Neutrophil (primary cell): ENCODE measurements at regions not wholly inside any gene's neighbourhood (a gene's known extent, or its start where the extent isn't known, plus 50 kb on each side); places are given as distances from the start of the nearest gene placed in this dataset.

ENCODE experiments used
- H3K27ac ChIP-seq: fragments of 200-600 bp; sonication (generic); 2 replicates; pipeline ENCODE4 v1.5.1; 2016; ENCODE audit warnings: mild to moderate bottlenecking, moderate library complexity
- H3K27me3 ChIP-seq: fragments of 200-600 bp; sonication (generic); 2 replicates; pipeline ENCODE4 v1.6.0; 2016; ENCODE audit warnings: mild to moderate bottlenecking
- H3K36me3 ChIP-seq: fragments of 200-600 bp; sonication (generic); 2 replicates; pipeline ENCODE4 v1.5.1; 2017
- H3K4me1 ChIP-seq, 2 experiments: fragments of 200-600 bp in 1 of 2; sonication (generic) in 1 of 2; 1 replicate in 1 of 2; 2 replicates in 1 of 2; pipeline versions ENCODE4 v1.5.1 to v1.6.1; 2013 to 2016; ENCODE audit warnings: low read depth in 1 of 2, low read length in 1 of 2, mild to moderate bottlenecking in 1 of 2, moderate library complexity in 1 of 2; ENCODE audit not compliant: control insufficient read depth in 1 of 2, insufficient read depth in 1 of 2
- H3K4me3 ChIP-seq, 2 experiments: fragments of 200-600 bp in 1 of 2; sonication (generic) in 1 of 2; 1 replicate in 1 of 2; 2 replicates in 1 of 2; pipeline ENCODE4 v1.5.1; 2013 to 2016; ENCODE audit warnings: low read depth in 1 of 2, low read length in 1 of 2, mild to moderate bottlenecking in 1 of 2, moderate library complexity in 1 of 2
- H3K9me3 ChIP-seq: fragments of 200-600 bp; sonication (generic); 2 replicates; pipeline ENCODE4 v1.5.1; 2016
- CTCF ChIP-seq: fragments of 200-600 bp; sonication (generic); IDR thresholded peaks from 2 replicates; pipeline ENCODE4 v1.5.1; 2016; ENCODE audit warnings: antibody characterized with exemption

DNA sequence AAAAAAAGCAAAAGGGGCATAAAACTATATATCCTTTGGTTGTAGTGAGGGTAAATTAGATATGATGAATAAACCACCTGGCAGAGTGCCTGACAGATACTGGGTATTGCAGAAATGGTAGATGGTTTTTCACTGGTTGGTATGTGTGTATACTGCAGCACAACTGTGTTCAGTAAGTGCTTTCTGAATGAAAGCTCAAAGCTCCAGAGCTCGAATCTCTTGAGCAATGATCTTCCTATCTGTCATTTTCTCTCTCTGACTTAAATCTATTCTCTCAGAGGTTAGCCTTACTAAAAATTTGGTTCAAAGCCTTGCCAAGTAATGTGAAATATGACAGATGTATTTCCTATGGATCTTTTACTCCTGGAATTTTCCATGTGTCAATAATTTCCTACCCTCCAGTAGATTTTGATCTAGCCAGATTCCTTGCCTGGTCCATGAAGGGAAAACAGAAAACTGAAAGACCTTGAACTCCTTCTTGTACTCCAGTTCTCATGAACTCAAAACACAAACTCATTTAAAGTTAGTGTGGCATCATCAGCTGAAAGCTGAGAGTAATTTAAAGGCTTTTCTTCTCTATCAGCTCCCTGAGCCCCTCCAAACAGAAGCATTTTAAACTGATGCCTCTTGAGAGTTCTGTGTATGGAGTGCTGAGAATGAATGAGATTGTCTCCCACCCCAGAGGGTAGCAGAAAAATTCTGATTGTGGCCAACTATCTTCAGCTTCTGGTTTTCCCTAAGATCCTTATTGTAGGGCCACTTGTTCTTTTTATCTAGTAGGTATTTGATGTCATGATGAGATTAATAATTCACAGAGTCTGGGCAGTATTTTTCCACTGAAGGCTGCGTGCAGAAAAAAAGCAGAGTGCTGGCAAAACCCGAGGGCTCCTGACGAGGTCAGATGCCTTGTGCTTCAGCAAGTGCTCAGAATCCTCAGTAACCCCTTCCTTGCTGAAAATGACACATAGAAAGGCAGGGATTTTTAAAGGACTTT, 363.4 kb upstream of the BOD1L1 start:
- no peaks in the 10 kb centered on the region for H3K27me3 ChIP-seq
- no peaks in the 10 kb centered on the region for H3K4me1 ChIP-seq
- TF ChIP-seq CTCF = no peak
- no peak overlapping the region for H3K27ac ChIP-seq
- no peaks in the 10 kb centered on the region for H3K9me3 ChIP-seq
- no peaks in the 10 kb centered on the region for H3K36me3 ChIP-seq
- no peak overlapping the region for H3K4me3 ChIP-seq

DNA sequence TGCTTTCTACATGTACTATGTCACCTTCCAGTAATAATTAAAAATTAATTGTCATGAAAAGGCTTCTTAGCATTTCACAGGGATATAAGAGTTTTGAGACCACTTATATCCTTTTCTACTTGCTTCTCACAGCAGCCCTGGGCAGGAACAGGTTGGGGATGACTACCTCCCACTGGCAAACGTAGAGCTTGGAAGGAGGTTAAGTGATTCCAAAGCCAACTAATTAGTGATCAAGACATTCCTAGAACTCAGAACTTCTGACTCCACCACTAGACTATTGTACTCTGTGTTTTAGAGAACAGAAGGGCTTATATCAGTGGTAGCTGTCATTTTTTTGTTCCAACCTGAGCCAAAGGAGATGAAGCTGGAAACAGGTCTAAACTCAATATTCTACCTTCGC, 364.5 kb upstream of the BOD1L1 start:
- Histone ChIP-seq H3K4me3 (no peak overlapping the region), H3K9me3 (no peaks in the 10 kb centered on the region), H3K27me3 (no peaks in the 10 kb centered on the region), H3K4me1 (no peaks in the 10 kb centered on the region), H3K36me3 (no peaks in the 10 kb centered on the region), H3K27ac (no peak overlapping the region)
- TF ChIP-seq CTCF = no peak

GRCh38 chr4:13992975-13993520, 365.5 kb upstream of the BOD1L1 start:
- Histone ChIP-seq H3K27ac (no peak overlapping the region), H3K4me3 (no peak overlapping the region), H3K36me3 (no peaks in the 10 kb centered on the region), H3K9me3 (no peaks in the 10 kb centered on the region), H3K27me3 (no peaks in the 10 kb centered on the region), H3K4me1 (no peaks in the 10 kb centered on the region)
- TF ChIP-seq CTCF = no peak

DNA sequence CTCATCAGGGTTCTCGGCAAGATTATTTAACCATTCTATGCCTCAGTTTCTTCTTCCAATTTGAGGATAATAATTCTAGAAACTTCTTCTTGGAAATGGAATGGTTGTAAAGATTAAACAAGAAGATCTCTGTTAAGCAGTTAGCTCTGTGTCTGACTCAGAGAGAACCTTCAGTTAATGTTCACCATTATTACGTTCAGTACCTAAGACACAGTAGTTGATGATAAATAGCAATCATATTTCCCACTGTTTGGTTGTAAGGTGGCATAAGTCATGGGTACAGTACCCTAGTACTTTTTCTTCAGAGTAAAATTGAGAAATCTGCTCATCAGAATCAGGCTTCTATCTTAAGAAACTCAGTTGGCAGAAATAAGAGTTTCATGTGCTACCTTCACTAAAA, 366.5 kb upstream of the BOD1L1 start:
- no peaks in the 10 kb centered on the region for H3K9me3 ChIP-seq
- no peak overlapping the region for H3K27ac ChIP-seq
- TF ChIP-seq CTCF = no peak
- no peaks in the 10 kb centered on the region for H3K4me1 ChIP-seq
- no peak overlapping the region for H3K4me3 ChIP-seq
- H3K27me3 ChIP-seq = no peaks in the 10 kb centered on the region
- no peaks in the 10 kb centered on the region for H3K36me3 ChIP-seq

GRCh38 chr4:13998850-13999445, 371.4 kb upstream of the BOD1L1 start:
- Histone ChIP-seq H3K9me3 (no peaks in the 10 kb centered on the region), H3K36me3 (no peaks in the 10 kb centered on the region), H3K27ac (no peak overlapping the region), H3K4me3 (no peak overlapping the region), H3K27me3 (no peaks in the 10 kb centered on the region), H3K4me1 (no peaks in the 10 kb centered on the region)
- no peak for TF ChIP-seq CTCF
